ENCODE measurements at regions not wholly inside any gene's neighbourhood (a gene's known extent, or its start where the extent isn't known, plus 50 kb on each side); places are given as distances from the start of the nearest gene placed in this dataset.

DNA sequence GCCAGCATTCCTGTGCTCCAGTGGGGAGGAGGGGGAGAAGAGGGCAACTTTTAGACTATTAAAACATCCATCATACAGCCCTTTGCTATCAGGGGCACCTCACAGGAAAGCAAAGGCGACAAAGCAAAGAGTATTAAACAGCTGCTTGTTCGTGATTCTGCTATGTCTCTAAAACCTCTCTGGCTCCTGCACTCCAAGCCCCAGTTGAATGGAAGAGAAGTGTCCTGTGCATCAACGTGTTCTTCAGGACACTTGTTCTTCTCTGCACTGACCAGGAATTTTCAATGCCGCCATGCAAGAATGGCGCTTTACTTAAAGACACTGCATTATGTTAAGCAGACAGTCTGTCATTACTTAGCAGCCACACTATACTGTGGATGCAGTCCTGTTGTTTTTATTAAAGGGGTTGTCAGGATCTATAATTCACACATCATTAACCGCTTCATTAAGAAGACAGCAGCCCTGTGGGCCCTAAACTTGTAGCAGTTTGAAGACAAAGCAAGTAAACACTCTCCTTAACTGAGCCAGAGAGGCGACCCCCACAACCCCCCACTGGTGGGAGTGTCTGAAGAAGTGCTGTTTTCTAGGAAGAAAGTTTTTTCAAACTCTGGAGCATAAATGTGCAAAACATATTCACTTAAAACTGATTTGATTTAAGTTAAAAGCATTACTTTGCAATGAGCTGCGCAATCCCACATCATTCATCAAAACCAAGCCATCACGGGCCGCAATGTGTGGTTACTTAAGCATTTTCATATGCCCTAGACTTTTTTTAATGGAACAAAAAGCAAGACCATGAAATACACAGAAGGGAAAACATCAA, 164.5 kb downstream of the ZNF608 start (continued):
- TF ChIP-seq, protein P1, sequence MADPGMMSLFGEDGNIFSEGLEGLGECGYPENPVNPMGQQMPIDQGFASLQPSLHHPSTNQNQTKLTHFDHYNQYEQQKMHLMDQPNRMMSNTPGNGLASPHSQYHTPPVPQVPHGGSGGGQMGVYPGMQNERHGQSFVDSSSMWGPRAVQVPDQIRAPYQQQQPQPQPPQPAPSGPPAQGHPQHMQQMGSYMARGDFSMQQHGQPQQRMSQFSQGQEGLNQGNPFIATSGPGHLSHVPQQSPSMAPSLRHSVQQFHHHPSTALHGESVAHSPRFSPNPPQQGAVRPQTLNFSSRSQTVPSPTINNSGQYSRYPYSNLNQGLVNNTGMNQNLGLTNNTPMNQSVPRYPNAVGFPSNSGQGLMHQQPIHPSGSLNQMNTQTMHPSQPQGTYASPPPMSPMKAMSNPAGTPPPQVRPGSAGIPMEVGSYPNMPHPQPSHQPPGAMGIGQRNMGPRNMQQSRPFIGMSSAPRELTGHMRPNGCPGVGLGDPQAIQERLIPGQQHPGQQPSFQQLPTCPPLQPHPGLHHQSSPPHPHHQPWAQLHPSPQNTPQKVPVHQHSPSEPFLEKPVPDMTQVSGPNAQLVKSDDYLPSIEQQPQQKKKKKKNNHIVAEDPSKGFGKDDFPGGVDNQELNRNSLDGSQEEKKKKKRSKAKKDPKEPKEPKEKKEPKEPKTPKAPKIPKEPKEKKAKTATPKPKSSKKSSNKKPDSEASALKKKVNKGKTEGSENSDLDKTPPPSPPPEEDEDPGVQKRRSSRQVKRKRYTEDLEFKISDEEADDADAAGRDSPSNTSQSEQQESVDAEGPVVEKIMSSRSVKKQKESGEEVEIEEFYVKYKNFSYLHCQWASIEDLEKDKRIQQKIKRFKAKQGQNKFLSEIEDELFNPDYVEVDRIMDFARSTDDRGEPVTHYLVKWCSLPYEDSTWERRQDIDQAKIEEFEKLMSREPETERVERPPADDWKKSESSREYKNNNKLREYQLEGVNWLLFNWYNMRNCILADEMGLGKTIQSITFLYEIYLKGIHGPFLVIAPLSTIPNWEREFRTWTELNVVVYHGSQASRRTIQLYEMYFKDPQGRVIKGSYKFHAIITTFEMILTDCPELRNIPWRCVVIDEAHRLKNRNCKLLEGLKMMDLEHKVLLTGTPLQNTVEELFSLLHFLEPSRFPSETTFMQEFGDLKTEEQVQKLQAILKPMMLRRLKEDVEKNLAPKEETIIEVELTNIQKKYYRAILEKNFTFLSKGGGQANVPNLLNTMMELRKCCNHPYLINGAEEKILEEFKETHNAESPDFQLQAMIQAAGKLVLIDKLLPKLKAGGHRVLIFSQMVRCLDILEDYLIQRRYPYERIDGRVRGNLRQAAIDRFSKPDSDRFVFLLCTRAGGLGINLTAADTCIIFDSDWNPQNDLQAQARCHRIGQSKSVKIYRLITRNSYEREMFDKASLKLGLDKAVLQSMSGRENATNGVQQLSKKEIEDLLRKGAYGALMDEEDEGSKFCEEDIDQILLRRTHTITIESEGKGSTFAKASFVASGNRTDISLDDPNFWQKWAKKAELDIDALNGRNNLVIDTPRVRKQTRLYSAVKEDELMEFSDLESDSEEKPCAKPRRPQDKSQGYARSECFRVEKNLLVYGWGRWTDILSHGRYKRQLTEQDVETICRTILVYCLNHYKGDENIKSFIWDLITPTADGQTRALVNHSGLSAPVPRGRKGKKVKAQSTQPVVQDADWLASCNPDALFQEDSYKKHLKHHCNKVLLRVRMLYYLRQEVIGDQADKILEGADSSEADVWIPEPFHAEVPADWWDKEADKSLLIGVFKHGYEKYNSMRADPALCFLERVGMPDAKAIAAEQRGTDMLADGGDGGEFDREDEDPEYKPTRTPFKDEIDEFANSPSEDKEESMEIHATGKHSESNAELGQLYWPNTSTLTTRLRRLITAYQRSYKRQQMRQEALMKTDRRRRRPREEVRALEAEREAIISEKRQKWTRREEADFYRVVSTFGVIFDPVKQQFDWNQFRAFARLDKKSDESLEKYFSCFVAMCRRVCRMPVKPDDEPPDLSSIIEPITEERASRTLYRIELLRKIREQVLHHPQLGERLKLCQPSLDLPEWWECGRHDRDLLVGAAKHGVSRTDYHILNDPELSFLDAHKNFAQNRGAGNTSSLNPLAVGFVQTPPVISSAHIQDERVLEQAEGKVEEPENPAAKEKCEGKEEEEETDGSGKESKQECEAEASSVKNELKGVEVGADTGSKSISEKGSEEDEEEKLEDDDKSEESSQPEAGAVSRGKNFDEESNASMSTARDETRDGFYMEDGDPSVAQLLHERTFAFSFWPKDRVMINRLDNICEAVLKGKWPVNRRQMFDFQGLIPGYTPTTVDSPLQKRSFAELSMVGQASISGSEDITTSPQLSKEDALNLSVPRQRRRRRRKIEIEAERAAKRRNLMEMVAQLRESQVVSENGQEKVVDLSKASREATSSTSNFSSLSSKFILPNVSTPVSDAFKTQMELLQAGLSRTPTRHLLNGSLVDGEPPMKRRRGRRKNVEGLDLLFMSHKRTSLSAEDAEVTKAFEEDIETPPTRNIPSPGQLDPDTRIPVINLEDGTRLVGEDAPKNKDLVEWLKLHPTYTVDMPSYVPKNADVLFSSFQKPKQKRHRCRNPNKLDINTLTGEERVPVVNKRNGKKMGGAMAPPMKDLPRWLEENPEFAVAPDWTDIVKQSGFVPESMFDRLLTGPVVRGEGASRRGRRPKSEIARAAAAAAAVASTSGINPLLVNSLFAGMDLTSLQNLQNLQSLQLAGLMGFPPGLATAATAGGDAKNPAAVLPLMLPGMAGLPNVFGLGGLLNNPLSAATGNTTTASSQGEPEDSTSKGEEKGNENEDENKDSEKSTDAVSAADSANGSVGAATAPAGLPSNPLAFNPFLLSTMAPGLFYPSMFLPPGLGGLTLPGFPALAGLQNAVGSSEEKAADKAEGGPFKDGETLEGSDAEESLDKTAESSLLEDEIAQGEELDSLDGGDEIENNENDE (IDR thresholded peaks at IDR 0.05; ENCODE audit: insufficient replicate concordance, low read length) = no peak
- TF ChIP-seq SIN3A (conservative IDR thresholded peaks at IDR 0.05 in 1 of 2, IDR thresholded peaks at IDR 0.05 in 1 of 2; ENCODE audit: low read depth in 1 of 2, low read length in 2 of 2) = no peak
- TF ChIP-seq, protein P2, sequence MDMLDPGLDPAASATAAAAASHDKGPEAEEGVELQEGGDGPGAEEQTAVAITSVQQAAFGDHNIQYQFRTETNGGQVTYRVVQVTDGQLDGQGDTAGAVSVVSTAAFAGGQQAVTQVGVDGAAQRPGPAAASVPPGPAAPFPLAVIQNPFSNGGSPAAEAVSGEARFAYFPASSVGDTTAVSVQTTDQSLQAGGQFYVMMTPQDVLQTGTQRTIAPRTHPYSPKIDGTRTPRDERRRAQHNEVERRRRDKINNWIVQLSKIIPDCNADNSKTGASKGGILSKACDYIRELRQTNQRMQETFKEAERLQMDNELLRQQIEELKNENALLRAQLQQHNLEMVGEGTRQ (IDR thresholded peaks at IDR 0.05; ENCODE audit: low read length) = no peak
- TF ChIP-seq SUZ12 (IDR thresholded peaks at IDR 0.05; ENCODE audit: low read length) = no peak
- no peak for TF ChIP-seq CREB1 (IDR thresholded peaks at IDR 0.05)
- TF ChIP-seq CHD2 (IDR thresholded peaks at IDR 0.05; ENCODE audit: low read length) = no peak
- TF ChIP-seq KDM5A (IDR thresholded peaks at IDR 0.05; ENCODE audit: low read length) = no peak
- no peak for TF ChIP-seq NRF1 (IDR thresholded peaks at IDR 0.05; ENCODE audit: low read depth, low read length)
- no peak for TF ChIP-seq RBBP5 (IDR thresholded peaks at IDR 0.05; ENCODE audit: borderline replicate concordance, low read depth, low read length)
- no peak for TF ChIP-seq SP2 (IDR thresholded peaks at IDR 0.05; ENCODE audit: low read length)

All from H1 (cell line).